Kidney (tissue), 13 donors: ENCODE measurements at regions not wholly inside any gene's neighbourhood (a gene's known extent, or its start where the extent isn't known, plus 50 kb on each side); places are given as distances from the start of the nearest gene placed in this dataset.

Experiments
- DNase-seq, 5 donors: peaks; one replicate each; pipeline ENCODE4 v3.0.0-alpha.2; 2013 to 2020
- FAIRE-seq: peaks from 2 replicates; lab custom pipeline; 2012; peaks lifted over from hg19 to GRCh38; lab: Jason Lieb, UNC
- H3K27ac ChIP-seq, 2 donors: one replicate each; pipeline ENCODE4 v1.7.0; 2013; ENCODE audit warnings: low read depth in 2 of 2, low read length in 2 of 2, inconsistent platforms in 1 of 2
- H3K27me3 ChIP-seq: one replicate; pipeline ENCODE4 v1.7.1; 2013; ENCODE audit warnings: low read length, inconsistent platforms; ENCODE audit not compliant: control insufficient read depth, insufficient read depth
- H3K36me3 ChIP-seq, 3 donors: one replicate each; pipeline versions ENCODE4 v1.7.0 to v1.7.1; 2013; ENCODE audit warnings: low read length in 3 of 3, control low read depth in 1 of 3, inconsistent platforms in 1 of 3; ENCODE audit not compliant: insufficient read depth in 3 of 3, control insufficient read depth in 2 of 3
- H3K4me1 ChIP-seq, 3 donors: one replicate each; pipeline versions ENCODE4 v1.7.0 to v1.7.1; 2013; ENCODE audit warnings: low read length in 3 of 3, inconsistent platforms in 1 of 3, low read depth in 1 of 3; ENCODE audit not compliant: control insufficient read depth in 2 of 3, insufficient read depth in 2 of 3
- H3K4me3 ChIP-seq, 3 donors: one replicate each; pipeline versions ENCODE4 v1.7.0 to v1.8.1; 2013; ENCODE audit warnings: low read length in 3 of 3, control low read depth in 1 of 3, inconsistent platforms in 1 of 3
- H3K9ac ChIP-seq, 3 donors: one replicate each; pipeline versions ENCODE4 v1.7.0 to v1.7.1; 2013; ENCODE audit warnings: low read length in 3 of 3, control low read depth in 1 of 3, inconsistent platforms in 1 of 3
- H3K9me3 ChIP-seq, 3 donors: one replicate each; pipeline versions ENCODE4 v1.7.0 to v1.7.1; 2013; ENCODE audit warnings: low read length in 3 of 3, control low read depth in 1 of 3, inconsistent platforms in 1 of 3; ENCODE audit not compliant: control insufficient read depth in 2 of 3, insufficient read depth in 1 of 3
- CTCF ChIP-seq: IDR thresholded peaks from 3 replicates; pipeline ENCODE4 v1.5.1; 2012; ENCODE audit warnings: mild to moderate bottlenecking, moderate library complexity, borderline replicate concordance; ENCODE audit not compliant: insufficient read depth; ENCODE audit errors: extremely low read depth
- intact Hi-C: fragments of 100-400 bp; cut with DNase I; formaldehyde crosslinking; loops from one replicate; pipeline ENCODE4 v1.11.1; 2022
- donor health status: control.
- donor health status: control.
- donor health status: control.
- donor health status: control.
- donor health status: control.
- donor health status: DM: yes; HTN: yes; CAD: no.
- donor health status: Normal renal cell carcinoma (clear cell type).

GRCh38 chr13:89784161-89784809, 1563.2 kb upstream of the MIR17HG start:
- peak in 1 of 5 donors; percentile 52 for DNase-seq
- no peaks in the 10 kb centered on the region for H3K27me3 ChIP-seq
- TF ChIP-seq CTCF, result no peak
- FAIRE-seq, result no peak
- no peaks in the 10 kb centered on the region for H3K36me3 ChIP-seq
- no peak overlapping the region for H3K4me3 ChIP-seq
- no peaks in the 10 kb centered on the region for H3K4me1 ChIP-seq
- H3K9ac ChIP-seq, result no peak overlapping the region
- H3K27ac ChIP-seq, result no peak overlapping the region
- intact Hi-C loops, result no loop called here
- H3K9me3 ChIP-seq, result no peaks in the 10 kb centered on the region

GRCh38 chr13:89786531-89786930, 1561.0 kb upstream of the MIR17HG start:
- Histone ChIP-seq H3K36me3 (no peaks in the 10 kb centered on the region), H3K4me3 (no peak overlapping the region), H3K9ac (no peak overlapping the region), H3K4me1 (no peaks in the 10 kb centered on the region), H3K9me3 (no peaks in the 10 kb centered on the region), H3K27ac (no peak overlapping the region), H3K27me3 (no peaks in the 10 kb centered on the region)
- FAIRE-seq (no peak), DNase-seq (no peak)
- TF ChIP-seq CTCF, result no peak
- intact Hi-C loops, result no loop called here

DNA sequence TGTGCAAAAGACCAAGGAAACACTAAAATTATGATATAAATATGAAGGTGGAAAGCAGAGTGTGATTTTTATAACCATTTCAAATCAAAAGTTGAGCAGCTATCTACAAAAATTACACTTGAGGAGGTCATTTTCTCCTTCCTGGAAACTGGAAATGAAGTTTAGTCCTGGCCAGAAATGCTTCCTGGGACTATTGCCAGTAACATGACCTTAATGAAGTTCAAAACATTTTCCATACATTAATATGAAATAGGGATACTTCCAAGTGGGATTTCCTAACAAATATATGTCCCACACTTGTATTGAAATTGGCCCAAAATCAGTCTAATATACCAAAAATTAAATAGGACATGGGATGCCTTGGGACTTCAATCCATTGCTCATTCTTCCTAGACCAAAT, 1556.8 kb upstream of the MIR17HG start:
- intact Hi-C loops, result no loop called here
- Histone ChIP-seq H3K36me3 (no peaks in the 10 kb centered on the region), H3K27me3 (no peaks in the 10 kb centered on the region), H3K9me3 (no peaks in the 10 kb centered on the region), H3K27ac (no peak overlapping the region), H3K4me1 (no peaks in the 10 kb centered on the region), H3K9ac (no peak overlapping the region), H3K4me3 (no peak overlapping the region)
- TF ChIP-seq CTCF, result no peak
- FAIRE-seq, result no peak
- peak in 1 of 5 donors; percentile 1 for DNase-seq
